Suprapubic skin (tissue), 4 donors: ENCODE measurements at regions not wholly inside any gene's neighbourhood (a gene's known extent, or its start where the extent isn't known, plus 50 kb on each side); places are given as distances from the start of the nearest gene placed in this dataset.

ENCODE experiments used
- POLR2A ChIP-seq, 2 donors: fragments of 450-650 bp; IDR thresholded peaks; one replicate each; pipeline ENCODE4 v1.6.1; 2017; ENCODE audit warnings: antibody characterized with exemption in 2 of 2, mild to moderate bottlenecking in 2 of 2, moderate library complexity in 2 of 2
- POLR2AphosphoS5 ChIP-seq, 3 donors: sonication (generic); formaldehyde crosslinking; IDR thresholded peaks; one replicate each; pipeline ENCODE4 v1.6.1; 2017; ENCODE audit warnings: antibody characterized with exemption in 3 of 3
- TF ChIP-seq, protein P1 (sequence below), 2 donors: fragments of 200-600 bp in 1 of 2; fragments of 450-650 bp in 1 of 2; sonication (generic) in 1 of 2; IDR thresholded peaks; one replicate each; pipeline ENCODE4 v1.5.1; 2016 to 2019; ENCODE audit warnings: antibody characterized with exemption in 2 of 2, mild to moderate bottlenecking in 1 of 2, moderate library complexity in 1 of 2

DNA sequence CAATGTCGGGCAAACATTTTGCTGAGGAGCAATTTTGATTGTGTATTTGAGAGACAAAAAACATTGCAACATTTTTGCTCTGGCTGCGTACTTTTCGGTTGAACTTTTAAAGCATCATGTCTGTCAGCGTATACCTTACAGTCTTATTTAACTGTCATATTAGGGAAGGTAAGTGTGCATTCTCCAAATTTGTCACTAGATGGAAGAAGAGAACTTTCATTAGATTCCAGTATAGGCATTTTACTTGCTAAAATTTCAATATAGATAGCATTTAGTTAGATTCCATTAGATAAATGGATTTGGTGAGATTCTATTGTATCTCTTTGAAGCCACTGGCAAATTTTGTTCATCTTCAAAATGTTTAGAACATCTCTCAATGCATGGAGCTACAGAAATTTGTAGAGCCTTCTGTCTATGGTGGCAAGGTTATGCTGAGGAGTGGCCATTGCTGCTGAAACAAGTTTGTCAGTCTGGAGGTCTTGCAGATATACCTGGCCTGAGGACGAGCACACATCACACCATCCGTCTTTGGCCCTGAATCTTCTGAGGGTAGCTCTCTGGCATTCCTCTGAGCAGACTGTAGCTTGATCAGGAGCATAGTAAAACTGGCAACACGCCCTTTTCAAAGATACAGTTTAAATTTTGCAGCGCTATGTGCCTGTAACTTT, 437.5 kb upstream of the MBL2 start:
- TF ChIP-seq POLR2A (IDR thresholded peaks at IDR 0.05) (no peak), POLR2AphosphoS5 (IDR thresholded peaks at IDR 0.05) (no peak)
- TF ChIP-seq, protein P1, sequence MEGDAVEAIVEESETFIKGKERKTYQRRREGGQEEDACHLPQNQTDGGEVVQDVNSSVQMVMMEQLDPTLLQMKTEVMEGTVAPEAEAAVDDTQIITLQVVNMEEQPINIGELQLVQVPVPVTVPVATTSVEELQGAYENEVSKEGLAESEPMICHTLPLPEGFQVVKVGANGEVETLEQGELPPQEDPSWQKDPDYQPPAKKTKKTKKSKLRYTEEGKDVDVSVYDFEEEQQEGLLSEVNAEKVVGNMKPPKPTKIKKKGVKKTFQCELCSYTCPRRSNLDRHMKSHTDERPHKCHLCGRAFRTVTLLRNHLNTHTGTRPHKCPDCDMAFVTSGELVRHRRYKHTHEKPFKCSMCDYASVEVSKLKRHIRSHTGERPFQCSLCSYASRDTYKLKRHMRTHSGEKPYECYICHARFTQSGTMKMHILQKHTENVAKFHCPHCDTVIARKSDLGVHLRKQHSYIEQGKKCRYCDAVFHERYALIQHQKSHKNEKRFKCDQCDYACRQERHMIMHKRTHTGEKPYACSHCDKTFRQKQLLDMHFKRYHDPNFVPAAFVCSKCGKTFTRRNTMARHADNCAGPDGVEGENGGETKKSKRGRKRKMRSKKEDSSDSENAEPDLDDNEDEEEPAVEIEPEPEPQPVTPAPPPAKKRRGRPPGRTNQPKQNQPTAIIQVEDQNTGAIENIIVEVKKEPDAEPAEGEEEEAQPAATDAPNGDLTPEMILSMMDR (IDR thresholded peaks at IDR 0.05): peak in 1 of 2 donors; percentile 22
